ENCODE measurements at regions not wholly inside any gene's neighbourhood (a gene's known extent, or its start where the extent isn't known, plus 50 kb on each side); places are given as distances from the start of the nearest gene placed in this dataset.

- Histone ChIP-seq H3K36me3 (no peaks in the 10 kb centered on the region), H3K27ac (replicated peaks) (peak overlapping the region; percentile 0), H3K4me3 (no peak overlapping the region), H3K4me1 (peaks cover 25% of the 10 kb centered on the region), H3K9me3 (replicated peaks) (no peaks in the 10 kb centered on the region), H3K27me3 (ENCODE audit: low read depth) (no peaks in the 10 kb centered on the region)
- intact Hi-C loops (cut with micrococcal nuclease) = no loop called here
- no peak for TF ChIP-seq CTCF (IDR thresholded peaks at IDR 0.05; ENCODE audit: borderline replicate concordance)
- no peak for DNase-seq
These were observed 261.1 kb upstream of the TRIB2 start for GRCh38 chr2:12455661-12456060.

DNA sequence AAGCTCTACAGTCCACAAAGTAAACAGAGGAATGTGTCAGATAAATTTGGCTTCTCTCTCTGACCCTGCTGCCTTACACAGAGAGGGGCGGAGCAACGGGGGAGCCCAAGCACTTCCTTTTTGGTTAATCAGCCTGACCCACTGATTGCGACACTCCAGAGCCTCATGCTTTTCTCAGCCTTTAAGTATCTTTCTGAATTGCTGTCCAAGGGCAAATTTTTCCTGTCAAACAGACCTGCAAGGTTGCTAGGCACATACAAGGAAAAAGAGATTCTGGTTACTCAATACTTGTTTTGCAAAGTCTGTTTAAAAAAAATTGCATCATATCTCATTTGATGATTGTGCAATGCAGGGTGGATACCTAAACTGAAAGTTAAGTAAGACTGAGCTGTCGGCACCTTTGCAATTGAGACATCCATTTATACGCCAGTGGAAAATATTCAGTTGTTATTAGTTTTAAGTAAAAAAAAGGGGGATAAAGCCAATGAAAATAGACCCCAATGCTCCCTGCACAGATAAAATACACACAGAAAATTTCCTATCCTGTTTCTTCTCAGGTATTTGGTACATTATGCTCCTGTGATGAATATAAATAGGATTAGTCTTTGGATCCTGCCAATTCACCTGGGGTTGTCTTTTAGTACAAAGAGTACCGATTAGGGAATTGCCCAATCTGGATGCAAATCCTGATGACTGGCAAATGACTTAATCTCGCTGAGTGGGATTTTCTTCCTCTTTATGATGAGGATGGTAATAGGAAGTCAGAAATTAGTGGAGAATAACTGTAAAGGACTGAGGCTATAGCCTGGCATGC is 260.2 kb upstream of the TRIB2 start:
- Histone ChIP-seq H3K27me3 (ENCODE audit: low read depth) (no peaks in the 10 kb centered on the region), H3K27ac (replicated peaks) (peak overlapping the region; percentile 79), H3K4me1 (peaks cover 24% of the 10 kb centered on the region), H3K9me3 (replicated peaks) (peaks cover 7% of the 10 kb centered on the region), H3K4me3 (peak overlapping the region; percentile 46), H3K36me3 (no peaks in the 10 kb centered on the region)
- intact Hi-C loops (cut with micrococcal nuclease) = no loop called here
- DNase-seq = peak; percentile 88
- TF ChIP-seq CTCF (IDR thresholded peaks at IDR 0.05; ENCODE audit: borderline replicate concordance) = no peak

- Histone ChIP-seq H3K36me3 (no peaks in the 10 kb centered on the region), H3K4me3 (no peak overlapping the region), H3K27me3 (ENCODE audit: low read depth) (no peaks in the 10 kb centered on the region), H3K4me1 (peaks cover 14% of the 10 kb centered on the region), H3K27ac (replicated peaks) (peak overlapping the region; percentile 79), H3K9me3 (replicated peaks) (peaks cover 11% of the 10 kb centered on the region)
- TF ChIP-seq CTCF (IDR thresholded peaks at IDR 0.05; ENCODE audit: borderline replicate concordance) = no peak
- intact Hi-C loops (cut with micrococcal nuclease) = no loop called here
- no peak for DNase-seq
These were observed 258.9 kb upstream of the TRIB2 start for GRCh38 chr2:12457831-12458230.

DNA sequence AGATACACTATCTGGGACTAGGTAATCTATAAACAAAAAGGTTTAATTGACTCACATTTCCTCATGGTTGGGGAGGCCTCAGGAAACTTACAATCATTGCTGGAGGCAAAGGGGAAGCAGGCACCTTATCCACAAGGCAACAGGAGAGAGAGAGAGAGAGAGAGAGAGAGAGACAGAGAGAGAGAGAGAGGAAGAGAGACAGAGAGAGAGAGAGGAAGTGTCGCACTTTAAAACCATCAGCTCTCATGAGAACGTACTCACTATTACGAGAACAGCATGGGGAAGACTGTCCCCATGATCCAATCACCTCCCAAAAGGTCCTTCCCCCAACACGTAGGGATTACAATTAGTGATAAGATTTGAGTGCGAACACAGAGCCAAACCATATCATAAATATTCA is 253.5 kb upstream of the TRIB2 start:
- H3K27ac ChIP-seq (replicated peaks) = no peak overlapping the region
- H3K4me1 ChIP-seq = peaks cover 12% of the 10 kb centered on the region
- H3K27me3 ChIP-seq (ENCODE audit: low read depth) = no peaks in the 10 kb centered on the region
- no peak overlapping the region for H3K4me3 ChIP-seq
- no peaks in the 10 kb centered on the region for H3K36me3 ChIP-seq
- H3K9me3 ChIP-seq (replicated peaks) = peaks cover 11% of the 10 kb centered on the region
- no peak for DNase-seq
- TF ChIP-seq CTCF (IDR thresholded peaks at IDR 0.05; ENCODE audit: borderline replicate concordance) = no peak
- intact Hi-C loops (cut with micrococcal nuclease) = no loop called here

DNA sequence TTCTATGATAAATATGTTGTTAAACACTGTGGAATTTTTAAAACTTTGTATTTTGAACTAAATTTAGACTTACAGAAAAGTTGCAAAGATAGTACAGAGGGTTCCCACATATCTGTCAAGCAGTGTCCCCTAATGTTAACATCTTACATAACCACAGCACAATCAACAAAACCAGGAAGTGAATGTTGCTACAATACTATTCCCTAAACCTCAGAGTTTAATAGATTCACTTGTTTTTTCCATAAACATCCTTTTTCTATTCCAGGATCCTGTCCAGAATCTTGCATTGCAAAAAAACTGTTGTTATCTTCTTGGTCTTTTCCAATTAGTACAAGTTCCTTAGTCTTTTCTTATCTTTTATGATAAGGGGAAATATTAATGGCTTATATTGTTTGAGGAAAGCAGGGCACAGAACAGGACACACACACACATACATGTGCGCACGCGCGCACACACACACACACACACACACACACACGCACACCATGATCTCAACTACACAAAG is 251.1 kb upstream of the TRIB2 start:
- Histone ChIP-seq H3K27me3 (ENCODE audit: low read depth) (no peaks in the 10 kb centered on the region), H3K36me3 (no peaks in the 10 kb centered on the region), H3K4me1 (peaks cover 23% of the 10 kb centered on the region), H3K9me3 (replicated peaks) (peaks cover 11% of the 10 kb centered on the region), H3K27ac (replicated peaks) (peak overlapping the region; percentile 63), H3K4me3 (no peak overlapping the region)
- no peak for TF ChIP-seq CTCF (IDR thresholded peaks at IDR 0.05; ENCODE audit: borderline replicate concordance)
- intact Hi-C loops (cut with micrococcal nuclease) = no loop called here
- DNase-seq = peak; percentile 22

Measured in left ventricle myocardium inferior (tissue), 1 donor.